Hematopoietic multipotent progenitor cell treated with erythropoietin and hydrocortisone succinate and interleukin-3 and kit ligand, for 6 days (in vitro differentiated cells): ENCODE measurements at regions not wholly inside any gene's neighbourhood (a gene's known extent, or its start where the extent isn't known, plus 50 kb on each side); places are given as distances from the start of the nearest gene placed in this dataset.

Source experiments
- DNase-seq: peaks from one replicate; pipeline ENCODE4 v3.0.0-alpha.2; 2015

- DNase-seq = no peak
Observed at GRCh38 chr5:5044247-5044840, 95.8 kb upstream of the ADAMTS16 start.

- DNase-seq = no peak
Observed at GRCh38 chr5:5046680-5047502, 93.2 kb upstream of the ADAMTS16 start.

- no peak for DNase-seq
Observed at GRCh38 chr5:5050801-5051200, 89.3 kb upstream of the ADAMTS16 start.

GRCh38 chr5:5055712-5056111 lies 84.4 kb upstream of the ADAMTS16 start:
- no peak for DNase-seq

GRCh38 chr5:5061836-5062235 lies 78.3 kb upstream of the ADAMTS16 start:
- DNase-seq = no peak

GRCh38 chr5:5062525-5063302 lies 77.4 kb upstream of the ADAMTS16 start:
- no peak for DNase-seq

- no peak for DNase-seq
Observed at GRCh38 chr5:5063533-5063953, 76.6 kb upstream of the ADAMTS16 start.

GRCh38 chr5:5065472-5065871 lies 74.7 kb upstream of the ADAMTS16 start:
- DNase-seq = no peak

GRCh38 chr5:5066276-5067186 lies 73.6 kb upstream of the ADAMTS16 start:
- no peak for DNase-seq

- DNase-seq = no peak
Observed at GRCh38 chr5:5069851-5070250, 70.3 kb upstream of the ADAMTS16 start.

GRCh38 chr5:5071554-5071953 lies 68.6 kb upstream of the ADAMTS16 start:
- DNase-seq = no peak

- DNase-seq = no peak
Observed at GRCh38 chr5:5077236-5077635, 62.9 kb upstream of the ADAMTS16 start.

- no peak for DNase-seq
Observed at GRCh38 chr5:5078009-5078897, 61.9 kb upstream of the ADAMTS16 start.

GRCh38 chr5:5079876-5080275 lies 60.3 kb upstream of the ADAMTS16 start:
- no peak for DNase-seq

- no peak for DNase-seq
Observed at GRCh38 chr5:5080790-5081189, 59.3 kb upstream of the ADAMTS16 start.

GRCh38 chr5:5085381-5085780 lies 54.7 kb upstream of the ADAMTS16 start:
- no peak for DNase-seq

GRCh38 chr5:5089895-5090649 lies 50.1 kb upstream of the ADAMTS16 start:
- no peak for DNase-seq
